ENCODE measurements at regions not wholly inside any gene's neighbourhood (a gene's known extent, or its start where the extent isn't known, plus 50 kb on each side); places are given as distances from the start of the nearest gene placed in this dataset.

DNA sequence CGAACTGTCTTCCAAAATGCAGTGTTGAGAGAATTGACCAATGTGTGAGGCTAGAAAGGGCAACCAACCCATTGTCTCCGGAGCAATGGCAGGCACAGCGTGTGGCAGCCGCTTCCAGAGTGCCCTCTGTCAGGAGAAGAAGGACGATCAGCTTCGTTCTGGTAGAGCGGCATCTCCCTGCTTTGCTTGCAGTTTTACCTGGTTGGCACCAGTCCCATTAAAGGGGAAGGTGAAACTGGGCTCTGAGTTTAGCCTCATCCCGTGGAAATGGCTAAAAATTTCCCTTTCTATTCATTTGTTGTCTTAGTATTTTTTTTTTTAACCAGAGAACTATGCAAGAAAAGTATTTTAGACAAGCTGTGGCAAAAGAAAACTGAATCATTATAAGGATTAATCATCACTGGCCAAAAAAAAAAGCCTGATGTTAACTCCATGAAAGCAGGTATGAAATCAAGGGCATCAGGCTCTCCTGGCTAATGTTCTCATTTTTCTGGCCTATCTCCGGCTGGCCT is 81.5 kb upstream of the SLC7A1 start:
- Histone ChIP-seq H3K27me3 (ENCODE audit: insufficient read depth) (no peaks in the 10 kb centered on the region), H3K9me3 (no peaks in the 10 kb centered on the region), H3K4me3 (ENCODE audit: low read depth in 2 of 2, low read length in 1 of 2) (no peak overlapping the region), H3K4me1 (ENCODE audit: control insufficient read depth in 1 of 2, insufficient read depth in 2 of 2, low read depth in 1 of 2, low read length in 1 of 2) (peaks cover 6 to 7% of the 10 kb centered on the region in 2 experiments; a peak in 2 of 4 replicates), H3F3A (replicated peaks; ENCODE audit: insufficient read depth) (peaks cover 14% of the 10 kb centered on the region), H3K36me3 (replicated peaks in 1 of 2; ENCODE audit: control insufficient read depth in 1 of 2, insufficient read depth in 2 of 2, low read length in 1 of 2) (no peaks in the 10 kb centered on the region), H2AFZ (ENCODE audit: low read depth) (no peak overlapping the region), H3K9me2 (no peaks in the 10 kb centered on the region), H3K27ac (ENCODE audit: low read depth in 2 of 2, low read length in 1 of 2) (peak overlapping the region in 1 of 2 experiments; percentile 64; a peak in 2 of 4 replicates), H3K79me2 (ENCODE audit: insufficient read depth) (no peaks in the 10 kb centered on the region), H4K20me1 (ENCODE audit: insufficient read depth) (no peaks in the 10 kb centered on the region), H3K4me2 (peak overlapping the region; percentile 39; the same call in 1 of the 2 replicates), H3K9ac (peak overlapping the region; percentile 25; the same call in 1 of the 2 replicates)
- 59% methylated on average over 3 of the region's 9 CpGs for WGBS (ENCODE audit: low lambda C conversion rate)
- TF ChIP-seq FOSL2 (IDR thresholded peaks at IDR 0.05; ENCODE audit: borderline replicate concordance, low read depth) (peak; percentile 50; the same call in 1 of the 2 replicates), MXI1 (IDR thresholded peaks at IDR 0.05; ENCODE audit: low read depth, low read length) (no peak), POLR2AphosphoS5 (IDR thresholded peaks at IDR 0.05; ENCODE audit: low read depth, low read length) (no peak), MEF2A (IDR thresholded peaks at IDR 0.05; ENCODE audit: borderline replicate concordance, low read depth) (0 out of 2 replicates have a peak, but pooled peaks have one; percentile 24), TCF12 (IDR thresholded peaks at IDR 0.05) (0 out of 2 replicates have a peak, but pooled peaks have one; percentile 17), JUND (IDR thresholded peaks at IDR 0.05) (peak; percentile 43)
- ChIA-PET CTCF (interaction anchor here (1.4 kb wide), 1 partner anchor 169 kb away, joined by 4 read pairs; no protein-coding TSS in a partner anchor), POLR2A (no interaction called here)
- no peak for DNase-seq

DNA sequence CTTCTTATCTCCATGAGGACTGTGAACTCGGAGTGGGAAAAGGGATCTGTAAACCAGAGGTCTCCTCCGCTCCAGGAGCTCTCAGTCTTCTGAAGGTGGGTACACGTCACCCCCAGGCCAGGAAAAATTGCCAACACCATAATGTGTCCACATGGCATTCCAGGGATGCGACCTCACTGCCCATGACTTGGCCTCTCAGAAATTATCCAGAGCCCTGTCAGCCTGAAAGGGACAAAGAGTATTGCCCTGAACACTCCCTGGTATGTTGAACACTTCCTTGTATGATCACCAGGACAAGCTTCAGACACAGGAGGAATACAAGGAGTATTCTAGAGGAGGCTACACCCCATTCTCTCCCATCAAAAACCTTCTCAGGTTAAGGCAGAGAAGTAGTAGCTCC is 81.0 kb upstream of the SLC7A1 start:
- POLR2A ChIA-PET = no interaction called here
- no peak overlapping the region for H3K4me3 ChIP-seq (ENCODE audit: low read depth in 2 of 2, low read length in 1 of 2)
- no peaks in the 10 kb centered on the region for H3K9me3 ChIP-seq
- no peaks in the 10 kb centered on the region for H3K79me2 ChIP-seq (ENCODE audit: insufficient read depth)
- CTCF ChIA-PET = interaction anchor here (1.4 kb wide), 1 partner anchor 169 kb away, joined by 4 read pairs; no protein-coding TSS in a partner anchor
- no peaks in the 10 kb centered on the region for H3K9me2 ChIP-seq
- WGBS (ENCODE audit: low lambda C conversion rate) = 50% methylated on average over 3 of the region's 4 CpGs
- peaks cover 6 to 7% of the 10 kb centered on the region in 2 experiments; a peak in 2 of 4 replicates for H3K4me1 ChIP-seq (ENCODE audit: control insufficient read depth in 1 of 2, insufficient read depth in 2 of 2, low read depth in 1 of 2, low read length in 1 of 2)
- peaks cover 14% of the 10 kb centered on the region for H3F3A ChIP-seq (replicated peaks; ENCODE audit: insufficient read depth)
- peak overlapping the region; percentile 25; the same call in 1 of the 2 replicates for H3K9ac ChIP-seq
- no peak overlapping the region for H2AFZ ChIP-seq (ENCODE audit: low read depth)
- no peak for DNase-seq
- TF ChIP-seq, protein P1, sequence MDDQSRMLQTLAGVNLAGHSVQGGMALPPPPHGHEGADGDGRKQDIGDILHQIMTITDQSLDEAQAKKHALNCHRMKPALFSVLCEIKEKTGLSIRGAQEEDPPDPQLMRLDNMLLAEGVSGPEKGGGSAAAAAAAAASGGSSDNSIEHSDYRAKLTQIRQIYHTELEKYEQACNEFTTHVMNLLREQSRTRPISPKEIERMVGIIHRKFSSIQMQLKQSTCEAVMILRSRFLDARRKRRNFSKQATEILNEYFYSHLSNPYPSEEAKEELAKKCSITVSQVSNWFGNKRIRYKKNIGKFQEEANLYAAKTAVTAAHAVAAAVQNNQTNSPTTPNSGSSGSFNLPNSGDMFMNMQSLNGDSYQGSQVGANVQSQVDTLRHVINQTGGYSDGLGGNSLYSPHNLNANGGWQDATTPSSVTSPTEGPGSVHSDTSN (IDR thresholded peaks at IDR 0.05) = peak; percentile 60
- TF ChIP-seq SMC3 (IDR thresholded peaks at IDR 0.05; ENCODE audit: low read depth, low read length) (no peak), MEF2A (IDR thresholded peaks at IDR 0.05; ENCODE audit: borderline replicate concordance, low read depth) (no peak), TEAD4 (IDR thresholded peaks at IDR 0.05; ENCODE audit: borderline replicate concordance, insufficient read depth) (0 out of 2 replicates have a peak, but pooled peaks have one; percentile 38), TCF12 (IDR thresholded peaks at IDR 0.05) (peak; percentile 88), JUND (IDR thresholded peaks at IDR 0.05) (peak; percentile 44; the same call in 1 of the 2 replicates), POLR2AphosphoS5 (IDR thresholded peaks at IDR 0.05; ENCODE audit: low read depth, low read length) (no peak), EP300 (IDR thresholded peaks at IDR 0.05; ENCODE audit: borderline replicate concordance in 1 of 2, low read depth in 1 of 2, low read length in 1 of 2) (peak in 1 of 2 experiments; percentile 55; a peak in 1 of 4 replicates), ELF1 (IDR thresholded peaks at IDR 0.05) (no peak), NRF1 (IDR thresholded peaks at IDR 0.05; ENCODE audit: low read depth, low read length) (no peak)
- H4K20me1 ChIP-seq (ENCODE audit: insufficient read depth) = no peaks in the 10 kb centered on the region
- H3K4me2 ChIP-seq = peak overlapping the region; percentile 39; the same call in 1 of the 2 replicates
- no peaks in the 10 kb centered on the region for H3K27me3 ChIP-seq (ENCODE audit: insufficient read depth)
- no peaks in the 10 kb centered on the region for H3K36me3 ChIP-seq (replicated peaks in 1 of 2; ENCODE audit: control insufficient read depth in 1 of 2, insufficient read depth in 2 of 2, low read length in 1 of 2)
- peak overlapping the region in 1 of 2 experiments; percentile 64; a peak in 2 of 4 replicates for H3K27ac ChIP-seq (ENCODE audit: low read depth in 2 of 2, low read length in 1 of 2)

All from SK-N-SH (cell line).